SK-N-SH treated with all-trans-retinoic acid at 6 μM for 48 hours (cell line): ENCODE measurements at regions not wholly inside any gene's neighbourhood (a gene's known extent, or its start where the extent isn't known, plus 50 kb on each side); places are given as distances from the start of the nearest gene placed in this dataset.

ENCODE experiments used
- ATAC-seq: fragments of 200-7000 bp; cut with Tn5 transposase; 3 replicates; pipeline ENCODE4 v1.9.1; 2020; ENCODE audit warnings: mild to moderate bottlenecking, moderate library complexity
- ARNTL ChIP-seq: fragments of 450-650 bp; formaldehyde crosslinking; IDR thresholded peaks from 2 replicates; pipeline ENCODE4 v1.5.0; 2020; ENCODE audit warnings: low read depth, mild to moderate bottlenecking, moderate library complexity, borderline replicate concordance
- BACH2 ChIP-seq: fragments of 250-450 bp; sonication (Bioruptor Pico); IDR thresholded peaks from 2 replicates; pipeline ENCODE4 v1.9.0; 2021; ENCODE audit warnings: mild to moderate bottlenecking, borderline replicate concordance
- CSDC2 ChIP-seq: fragments of 250-450 bp; sonication (Bioruptor Pico); IDR thresholded peaks from 2 replicates; pipeline ENCODE4 v1.5.0; 2020; ENCODE audit warnings: mild to moderate bottlenecking, moderate library complexity
- ESRRG ChIP-seq: fragments of 250-450 bp; sonication (Bioruptor Pico); IDR thresholded peaks from 2 replicates; pipeline ENCODE4 v1.6.1; 2021; ENCODE audit warnings: mild to moderate bottlenecking
- GLIS3 ChIP-seq: fragments of 250-450 bp; sonication (Bioruptor Pico); IDR thresholded peaks from 2 replicates; pipeline ENCODE4 v1.5.0; 2020; ENCODE audit warnings: mild to moderate bottlenecking, moderate library complexity
- OSR1 ChIP-seq: fragments of 250-450 bp; sonication (Bioruptor Pico); IDR thresholded peaks from 2 replicates; pipeline ENCODE4 v1.8.0; 2022; ENCODE audit warnings: moderate library complexity, mild to moderate bottlenecking, inconsistent platforms
- PPARA ChIP-seq: fragments of 250-450 bp; sonication (Bioruptor Pico); IDR thresholded peaks from 2 replicates; pipeline ENCODE4 v1.5.0; 2020; ENCODE audit warnings: mild to moderate bottlenecking, borderline replicate concordance
- RARB ChIP-seq: fragments of 250-450 bp; sonication (Bioruptor Pico); IDR thresholded peaks from 2 replicates; pipeline ENCODE4 v1.8.0; 2021; ENCODE audit warnings: mild to moderate bottlenecking, moderate library complexity
- SNAI2 ChIP-seq: fragments of 250-450 bp; sonication (Bioruptor Pico); IDR thresholded peaks from 2 replicates; pipeline ENCODE4 v1.5.0; 2020; ENCODE audit warnings: mild to moderate bottlenecking, moderate library complexity
- TCF4 ChIP-seq: fragments of 250-450 bp; sonication (Bioruptor Pico); IDR thresholded peaks from 2 replicates; pipeline ENCODE4 v1.8.0; 2021; ENCODE audit warnings: mild to moderate bottlenecking, moderate library complexity, borderline replicate concordance
- TOX ChIP-seq: fragments of 250-450 bp; sonication (Bioruptor Pico); IDR thresholded peaks from 2 replicates; pipeline ENCODE4 v1.8.0; 2021; ENCODE audit warnings: mild to moderate bottlenecking, moderate library complexity, borderline replicate concordance
- TSHZ2 ChIP-seq: fragments of 250-450 bp; sonication (Bioruptor Pico); IDR thresholded peaks from 2 replicates; pipeline ENCODE4 v1.5.0; 2020; ENCODE audit warnings: mild to moderate bottlenecking, moderate library complexity
- ZFP3 ChIP-seq: fragments of 250-450 bp; sonication (Bioruptor Pico); IDR thresholded peaks from 2 replicates; pipeline ENCODE4 v1.5.0; 2020; ENCODE audit warnings: mild to moderate bottlenecking, moderate library complexity
- ZFP30 ChIP-seq: fragments of 450-650 bp; formaldehyde crosslinking; IDR thresholded peaks from 2 replicates; pipeline ENCODE4 v1.5.0; 2022; ENCODE audit warnings: mild to moderate bottlenecking, moderate library complexity
- ZNF565 ChIP-seq: fragments of 450-650 bp; formaldehyde crosslinking; conservative IDR thresholded peaks from 2 replicates; pipeline ENCODE4 v1.5.0; 2020; ENCODE audit warnings: low read depth, mild to moderate bottlenecking, moderate library complexity
- ZNF70 ChIP-seq: fragments of 450-650 bp; formaldehyde crosslinking; IDR thresholded peaks from 2 replicates; pipeline ENCODE4 v1.5.0; 2020; ENCODE audit warnings: mild to moderate bottlenecking, moderate library complexity
- ZNF8 ChIP-seq: fragments of 450-650 bp; formaldehyde crosslinking; IDR thresholded peaks from 2 replicates; pipeline ENCODE4 v1.5.0; 2020; ENCODE audit warnings: mild to moderate bottlenecking, moderate library complexity
- TF ChIP-seq, protein P1 (sequence below): fragments of 250-450 bp; sonication (Bioruptor Pico); IDR thresholded peaks from 2 replicates; pipeline ENCODE4 v1.5.1; 2020; ENCODE audit warnings: low read depth, mild to moderate bottlenecking, moderate library complexity
- TF ChIP-seq, protein P2 (sequence below): fragments of 250-450 bp; sonication (Bioruptor Pico); IDR thresholded peaks from 2 replicates; pipeline ENCODE4 v1.8.0; 2021; ENCODE audit warnings: low read depth, mild to moderate bottlenecking, moderate library complexity, borderline replicate concordance
- TF ChIP-seq, protein P3 (sequence below): fragments of 250-450 bp; sonication (Bioruptor Pico); IDR thresholded peaks from 2 replicates; pipeline ENCODE4 v1.5.1; 2021; ENCODE audit warnings: mild to moderate bottlenecking, moderate library complexity

- ATAC-seq, result no peak
- no peak for TF ChIP-seq ESRRG
- no peak for TF ChIP-seq RARB (CRISPR knock-in tag)
- TF ChIP-seq SNAI2 (CRISPR knock-in tag), result no peak
- no peak for TF ChIP-seq ZNF70
- no peak for TF ChIP-seq BACH2
- TF ChIP-seq ZNF8, result no peak
- no peak for TF ChIP-seq CSDC2 (CRISPR knock-in tag)
- TF ChIP-seq TOX (CRISPR knock-in tag), result no peak
- TF ChIP-seq TCF4 (CRISPR knock-in tag), result no peak
- no peak for TF ChIP-seq TSHZ2 (CRISPR knock-in tag)
- no peak for TF ChIP-seq OSR1 (CRISPR knock-in tag)
- no peak for TF ChIP-seq ZFP30 (CRISPR knock-in tag)
- TF ChIP-seq, protein P1, sequence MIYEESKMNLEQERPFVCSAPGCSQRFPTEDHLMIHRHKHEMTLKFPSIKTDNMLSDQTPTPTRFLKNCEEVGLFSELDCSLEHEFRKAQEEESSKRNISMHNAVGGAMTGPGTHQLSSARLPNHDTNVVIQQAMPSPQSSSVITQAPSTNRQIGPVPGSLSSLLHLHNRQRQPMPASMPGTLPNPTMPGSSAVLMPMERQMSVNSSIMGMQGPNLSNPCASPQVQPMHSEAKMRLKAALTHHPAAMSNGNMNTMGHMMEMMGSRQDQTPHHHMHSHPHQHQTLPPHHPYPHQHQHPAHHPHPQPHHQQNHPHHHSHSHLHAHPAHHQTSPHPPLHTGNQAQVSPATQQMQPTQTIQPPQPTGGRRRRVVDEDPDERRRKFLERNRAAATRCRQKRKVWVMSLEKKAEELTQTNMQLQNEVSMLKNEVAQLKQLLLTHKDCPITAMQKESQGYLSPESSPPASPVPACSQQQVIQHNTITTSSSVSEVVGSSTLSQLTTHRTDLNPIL (CRISPR knock-in tag), result no peak
- TF ChIP-seq ARNTL (CRISPR knock-in tag), result no peak
- no peak for TF ChIP-seq ZFP3 (CRISPR knock-in tag)
- TF ChIP-seq, protein P2, sequence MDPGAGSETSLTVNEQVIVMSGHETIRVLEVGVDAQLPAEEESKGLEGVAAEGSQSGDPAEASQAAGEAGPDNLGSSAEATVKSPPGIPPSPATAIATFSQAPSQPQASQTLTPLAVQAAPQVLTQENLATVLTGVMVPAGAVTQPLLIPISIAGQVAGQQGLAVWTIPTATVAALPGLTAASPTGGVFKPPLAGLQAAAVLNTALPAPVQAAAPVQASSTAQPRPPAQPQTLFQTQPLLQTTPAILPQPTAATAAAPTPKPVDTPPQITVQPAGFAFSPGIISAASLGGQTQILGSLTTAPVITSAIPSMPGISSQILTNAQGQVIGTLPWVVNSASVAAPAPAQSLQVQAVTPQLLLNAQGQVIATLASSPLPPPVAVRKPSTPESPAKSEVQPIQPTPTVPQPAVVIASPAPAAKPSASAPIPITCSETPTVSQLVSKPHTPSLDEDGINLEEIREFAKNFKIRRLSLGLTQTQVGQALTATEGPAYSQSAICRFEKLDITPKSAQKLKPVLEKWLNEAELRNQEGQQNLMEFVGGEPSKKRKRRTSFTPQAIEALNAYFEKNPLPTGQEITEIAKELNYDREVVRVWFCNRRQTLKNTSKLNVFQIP, result no peak
- TF ChIP-seq ZNF565 (CRISPR knock-in tag), result no peak
These were observed 133.2 kb upstream of the MDFIC start for GRCh38 chr7:114788706-114789105.

DNA sequence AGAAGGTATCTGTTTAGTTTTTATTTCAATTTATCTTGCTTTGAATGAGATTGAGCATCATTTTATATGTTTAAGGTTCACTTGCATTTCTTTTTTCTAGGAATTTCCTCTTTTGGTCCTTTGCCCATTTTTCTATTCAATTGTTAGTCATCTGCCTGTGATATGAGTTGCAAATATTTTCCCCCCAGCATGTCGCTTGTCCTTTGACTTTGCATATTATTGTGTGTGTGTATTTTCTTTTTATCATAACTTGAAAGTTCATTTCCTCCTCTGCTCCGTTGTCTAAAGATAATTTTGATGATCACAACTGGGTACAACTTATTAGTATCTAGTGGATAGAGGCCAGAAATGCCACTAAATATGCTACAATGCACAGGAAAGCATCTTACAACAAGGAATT, 132.7 kb upstream of the MDFIC start:
- no peak for ATAC-seq
- TF ChIP-seq TCF4 (CRISPR knock-in tag), result no peak
- no peak for TF ChIP-seq TSHZ2 (CRISPR knock-in tag)
- no peak for TF ChIP-seq GLIS3 (CRISPR knock-in tag)

- no peak for ATAC-seq
- TF ChIP-seq TOX (CRISPR knock-in tag), result no peak
- no peak for TF ChIP-seq SNAI2 (CRISPR knock-in tag)
- TF ChIP-seq PPARA, result no peak
- TF ChIP-seq CSDC2 (CRISPR knock-in tag), result no peak
- TF ChIP-seq ZNF565 (CRISPR knock-in tag), result no peak
- TF ChIP-seq TCF4 (CRISPR knock-in tag), result no peak
- no peak for TF ChIP-seq TSHZ2 (CRISPR knock-in tag)
- TF ChIP-seq, protein P1 (CRISPR knock-in tag), result no peak
- TF ChIP-seq, protein P3, sequence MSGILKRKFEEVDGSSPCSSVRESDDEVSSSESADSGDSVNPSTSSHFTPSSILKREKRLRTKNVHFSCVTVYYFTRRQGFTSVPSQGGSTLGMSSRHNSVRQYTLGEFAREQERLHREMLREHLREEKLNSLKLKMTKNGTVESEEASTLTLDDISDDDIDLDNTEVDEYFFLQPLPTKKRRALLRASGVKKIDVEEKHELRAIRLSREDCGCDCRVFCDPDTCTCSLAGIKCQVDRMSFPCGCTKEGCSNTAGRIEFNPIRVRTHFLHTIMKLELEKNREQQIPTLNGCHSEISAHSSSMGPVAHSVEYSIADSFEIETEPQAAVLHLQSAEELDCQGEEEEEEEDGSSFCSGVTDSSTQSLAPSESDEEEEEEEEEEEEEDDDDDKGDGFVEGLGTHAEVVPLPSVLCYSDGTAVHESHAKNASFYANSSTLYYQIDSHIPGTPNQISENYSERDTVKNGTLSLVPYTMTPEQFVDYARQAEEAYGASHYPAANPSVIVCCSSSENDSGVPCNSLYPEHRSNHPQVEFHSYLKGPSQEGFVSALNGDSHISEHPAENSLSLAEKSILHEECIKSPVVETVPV (CRISPR knock-in tag), result no peak
- TF ChIP-seq ARNTL (CRISPR knock-in tag), result no peak
These were observed 132.0 kb upstream of the MDFIC start for GRCh38 chr7:114789871-114790311.
